Tibial nerve (tissue), 4 donors: ENCODE measurements at regions not wholly inside any gene's neighbourhood (a gene's known extent, or its start where the extent isn't known, plus 50 kb on each side); places are given as distances from the start of the nearest gene placed in this dataset.

Experiments used
- CTCF ChIP-seq, 5 experiments: fragments of 200-600 bp in 3 of 5; fragments of 450-650 bp in 2 of 5; sonication (generic) in 3 of 5; IDR thresholded peaks; one replicate each; pipeline ENCODE4 v1.5.1; 2016 to 2019; ENCODE audit warnings: antibody characterized with exemption in 5 of 5, mild to moderate bottlenecking in 3 of 5, moderate library complexity in 2 of 5
- EP300 ChIP-seq, 2 donors: sonication (generic); formaldehyde crosslinking; IDR thresholded peaks; one replicate each; pipeline ENCODE4 v1.6.1; 2017; ENCODE audit warnings: antibody characterized with exemption in 2 of 2, mild to moderate bottlenecking in 1 of 2

DNA sequence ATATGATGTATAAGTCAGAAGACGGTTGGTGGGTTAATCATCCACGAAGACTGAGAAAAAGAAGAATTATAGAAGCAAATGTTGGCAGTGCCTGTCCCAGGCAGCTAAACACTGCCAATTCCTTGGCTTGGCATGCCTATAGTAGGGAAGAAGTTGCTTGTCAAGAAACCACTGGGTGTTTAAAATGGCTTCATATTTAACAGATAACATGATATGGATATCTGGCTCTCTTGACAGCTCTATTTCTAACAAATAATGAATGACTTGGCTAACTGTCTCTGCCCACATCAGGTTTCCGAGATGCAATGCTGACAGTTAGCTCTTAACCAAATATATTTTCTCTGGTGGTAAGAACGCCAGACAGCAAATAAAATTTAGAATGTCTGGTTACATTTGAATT lies 341.7 kb upstream of the KCNMB2 start:
- TF ChIP-seq EP300 (IDR thresholded peaks at IDR 0.05), result no peak
- TF ChIP-seq CTCF (IDR thresholded peaks at IDR 0.05), result no peak
